ENCODE measurements at regions not wholly inside any gene's neighbourhood (a gene's known extent, or its start where the extent isn't known, plus 50 kb on each side); places are given as distances from the start of the nearest gene placed in this dataset.

- TF ChIP-seq EZH2 (IDR thresholded peaks at IDR 0.05; ENCODE audit: borderline replicate concordance), result no peak
- TF ChIP-seq, protein P1, sequence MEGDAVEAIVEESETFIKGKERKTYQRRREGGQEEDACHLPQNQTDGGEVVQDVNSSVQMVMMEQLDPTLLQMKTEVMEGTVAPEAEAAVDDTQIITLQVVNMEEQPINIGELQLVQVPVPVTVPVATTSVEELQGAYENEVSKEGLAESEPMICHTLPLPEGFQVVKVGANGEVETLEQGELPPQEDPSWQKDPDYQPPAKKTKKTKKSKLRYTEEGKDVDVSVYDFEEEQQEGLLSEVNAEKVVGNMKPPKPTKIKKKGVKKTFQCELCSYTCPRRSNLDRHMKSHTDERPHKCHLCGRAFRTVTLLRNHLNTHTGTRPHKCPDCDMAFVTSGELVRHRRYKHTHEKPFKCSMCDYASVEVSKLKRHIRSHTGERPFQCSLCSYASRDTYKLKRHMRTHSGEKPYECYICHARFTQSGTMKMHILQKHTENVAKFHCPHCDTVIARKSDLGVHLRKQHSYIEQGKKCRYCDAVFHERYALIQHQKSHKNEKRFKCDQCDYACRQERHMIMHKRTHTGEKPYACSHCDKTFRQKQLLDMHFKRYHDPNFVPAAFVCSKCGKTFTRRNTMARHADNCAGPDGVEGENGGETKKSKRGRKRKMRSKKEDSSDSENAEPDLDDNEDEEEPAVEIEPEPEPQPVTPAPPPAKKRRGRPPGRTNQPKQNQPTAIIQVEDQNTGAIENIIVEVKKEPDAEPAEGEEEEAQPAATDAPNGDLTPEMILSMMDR (IDR thresholded peaks at IDR 0.05; ENCODE audit: poor library complexity), result no peak
These were observed 57.1 kb upstream of the ANKRD1 start for GRCh38 chr10:90977855-90978486.

All from hepatocyte (in vitro differentiated cells).